GM12865 (cell line): ENCODE measurements at regions not wholly inside any gene's neighbourhood (a gene's known extent, or its start where the extent isn't known, plus 50 kb on each side); places are given as distances from the start of the nearest gene placed in this dataset.

Source experiments
- DNase-seq: peaks from one replicate; pipeline ENCODE4 v3.0.0; 2010; ENCODE audit warnings: low read depth
- H3K4me3 ChIP-seq: 2 replicates; pipeline ENCODE4 v1.5.1; 2011; ENCODE audit warnings: mild to moderate bottlenecking, low read depth, low read length, control low read depth
- CTCF ChIP-seq: IDR thresholded peaks from 2 replicates; pipeline ENCODE4 v1.5.1; 2011; ENCODE audit warnings: low read length, control low read depth, low read depth, inconsistent platforms; ENCODE audit not compliant: insufficient read depth; ENCODE audit errors: missing control alignments

DNA sequence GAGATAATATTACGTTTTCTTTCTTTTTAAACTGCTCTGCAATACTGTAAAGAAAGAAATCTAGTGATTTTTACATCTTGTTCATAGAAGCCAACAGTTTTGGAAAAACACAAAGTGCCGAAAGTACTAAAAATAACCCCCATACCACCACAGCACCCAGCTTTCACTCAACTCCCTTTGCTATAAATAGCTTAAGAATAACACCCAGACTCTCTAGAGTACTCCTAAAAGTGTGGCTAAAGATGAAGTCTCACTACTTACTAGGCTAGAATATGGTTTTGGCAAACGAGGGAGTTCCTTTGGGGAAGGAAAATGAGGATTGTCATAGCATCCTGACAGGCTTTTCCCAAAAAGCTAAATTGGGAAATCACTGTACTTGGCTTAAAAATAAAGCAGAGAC, 151.8 kb upstream of the ANK3 start:
- TF ChIP-seq CTCF: no peak
- H3K4me3 ChIP-seq: no peak overlapping the region
- no peak for DNase-seq

GRCh38 chr10:60537697-60538096, 148.0 kb upstream of the ANK3 start:
- no peak for TF ChIP-seq CTCF

GRCh38 chr10:60536529-60537114, 146.9 kb upstream of the ANK3 start:
- DNase-seq: no peak
- TF ChIP-seq CTCF: no peak
- H3K4me3 ChIP-seq: no peak overlapping the region

More at GRCh38 chr10:60537697-60538096, 148.0 kb upstream of the ANK3 start:
- H3K4me3 ChIP-seq: no peak overlapping the region
- no peak for DNase-seq

DNA sequence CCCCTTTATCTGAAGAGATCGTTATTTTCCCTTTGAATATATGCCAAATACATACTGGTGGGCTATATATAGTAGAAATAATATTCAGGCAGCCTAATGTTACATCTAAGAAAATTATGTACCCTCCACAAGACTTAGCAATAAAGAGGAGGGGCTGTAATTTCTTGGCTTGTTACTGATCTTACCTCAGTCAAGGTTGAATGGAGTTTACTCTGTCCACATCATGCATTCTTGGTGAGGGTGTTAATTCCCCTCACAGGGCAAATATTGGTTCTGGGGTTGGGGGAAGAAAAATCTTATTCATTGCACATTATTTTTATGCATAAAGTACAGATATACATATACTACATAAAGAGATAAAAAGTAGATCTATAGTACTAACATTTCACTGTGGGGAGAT, 145.8 kb upstream of the ANK3 start:
- H3K4me3 ChIP-seq: no peak overlapping the region
- no peak for TF ChIP-seq CTCF
- DNase-seq: no peak

DNA sequence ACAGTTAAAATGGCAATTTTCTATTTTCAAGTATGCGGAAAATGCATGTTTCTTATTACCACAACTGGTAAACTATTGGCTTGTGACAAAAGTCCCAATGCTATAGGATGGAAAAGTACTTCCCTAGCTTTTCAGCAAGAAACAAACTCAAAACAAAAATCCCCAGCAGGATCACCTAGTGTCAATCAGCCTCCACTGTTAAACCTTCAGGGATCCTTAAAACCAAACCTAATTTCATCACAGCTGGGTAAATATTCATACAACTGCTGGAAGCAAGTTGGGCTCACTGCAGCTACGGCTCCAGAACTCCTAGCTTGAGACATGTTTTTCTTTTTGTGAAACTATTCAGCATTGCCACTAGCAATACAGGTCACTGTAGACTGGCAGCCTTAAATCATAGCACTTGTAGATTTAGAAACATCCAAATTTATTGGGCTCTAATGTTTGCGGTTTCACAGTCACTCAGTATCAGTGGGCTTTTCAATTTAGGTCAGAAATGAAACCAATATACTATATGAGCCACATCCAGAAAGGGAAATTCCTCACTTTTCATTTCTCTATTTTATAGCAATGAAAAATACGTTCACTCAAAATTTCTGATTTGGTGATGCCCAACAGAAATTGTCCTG, 145.2 kb upstream of the ANK3 start:
- no peak for TF ChIP-seq CTCF
- DNase-seq: no peak
- H3K4me3 ChIP-seq: no peak overlapping the region

DNA sequence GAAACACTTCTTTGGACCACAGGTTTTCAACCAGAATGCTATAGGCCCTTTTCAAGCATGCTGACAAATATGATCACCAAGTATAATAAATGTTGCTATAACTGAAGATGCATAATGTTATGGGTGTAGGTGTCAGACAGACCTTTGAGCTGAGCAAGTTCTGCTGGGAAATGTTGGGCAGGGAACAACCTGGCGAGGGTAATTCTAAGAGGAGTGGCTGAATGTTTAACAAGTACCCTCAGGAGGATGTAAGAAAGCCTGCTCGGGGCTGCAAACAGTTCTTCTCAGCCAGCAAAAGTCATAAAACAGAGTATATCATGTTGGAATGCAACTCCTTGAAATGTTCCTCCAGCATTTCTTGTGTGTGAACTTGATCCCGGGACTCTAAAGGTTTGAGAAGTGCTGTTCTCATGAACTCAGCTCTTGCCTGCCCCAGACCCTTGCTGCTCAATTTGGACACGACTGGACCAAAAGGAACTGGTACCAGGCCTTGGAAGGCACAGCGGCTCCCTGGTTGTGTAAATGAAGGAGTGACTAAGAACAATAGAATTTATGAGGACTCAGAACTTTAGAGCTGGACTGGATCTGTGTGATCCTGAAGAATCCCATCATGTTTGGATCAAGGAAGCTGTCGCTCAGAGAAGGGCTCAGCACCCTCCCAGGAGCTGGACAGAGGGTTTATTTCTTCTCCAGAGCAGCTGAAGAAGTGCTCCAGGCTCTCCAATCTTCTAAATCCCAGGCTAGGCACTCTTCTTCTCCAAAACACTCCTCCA, 143.2 kb upstream of the ANK3 start:
- H3K4me3 ChIP-seq: no peak overlapping the region
- DNase-seq: no peak
- TF ChIP-seq CTCF: no peak
